VCaP (cell line): ENCODE measurements at regions not wholly inside any gene's neighbourhood (a gene's known extent, or its start where the extent isn't known, plus 50 kb on each side); places are given as distances from the start of the nearest gene placed in this dataset.

Source experiments
- H3K27ac ChIP-seq: fragments of 450-650 bp; 2 replicates; pipeline ENCODE4 v1.5.1; 2017
- TF ChIP-seq, protein P1 (sequence below): fragments of 450-650 bp; conservative IDR thresholded peaks from 2 replicates; pipeline ENCODE4 v1.5.1; 2017; ENCODE audit warnings: mild to moderate bottlenecking, moderate library complexity

DNA sequence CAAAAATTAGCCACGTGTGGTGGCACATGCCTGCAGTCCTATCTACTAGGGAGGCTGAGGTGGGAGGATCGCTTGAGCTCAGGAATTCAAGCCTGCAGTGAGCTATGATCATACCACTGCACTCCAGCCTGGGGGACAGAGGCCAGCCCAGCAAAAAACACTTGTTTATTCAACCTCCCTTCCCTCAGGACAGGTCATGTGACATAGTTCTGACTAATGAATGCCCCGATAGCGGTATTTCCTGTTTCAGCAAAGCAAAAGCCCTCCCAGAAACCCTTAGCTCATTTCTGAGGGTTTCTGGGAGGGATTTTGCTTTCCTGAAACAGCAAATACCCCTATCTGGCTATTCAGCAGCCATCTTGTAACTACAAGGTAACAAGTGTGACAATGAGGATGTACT is 157.1 kb downstream of the GATA3 start:
- no peak overlapping the region for H3K27ac ChIP-seq
- TF ChIP-seq, protein P1, sequence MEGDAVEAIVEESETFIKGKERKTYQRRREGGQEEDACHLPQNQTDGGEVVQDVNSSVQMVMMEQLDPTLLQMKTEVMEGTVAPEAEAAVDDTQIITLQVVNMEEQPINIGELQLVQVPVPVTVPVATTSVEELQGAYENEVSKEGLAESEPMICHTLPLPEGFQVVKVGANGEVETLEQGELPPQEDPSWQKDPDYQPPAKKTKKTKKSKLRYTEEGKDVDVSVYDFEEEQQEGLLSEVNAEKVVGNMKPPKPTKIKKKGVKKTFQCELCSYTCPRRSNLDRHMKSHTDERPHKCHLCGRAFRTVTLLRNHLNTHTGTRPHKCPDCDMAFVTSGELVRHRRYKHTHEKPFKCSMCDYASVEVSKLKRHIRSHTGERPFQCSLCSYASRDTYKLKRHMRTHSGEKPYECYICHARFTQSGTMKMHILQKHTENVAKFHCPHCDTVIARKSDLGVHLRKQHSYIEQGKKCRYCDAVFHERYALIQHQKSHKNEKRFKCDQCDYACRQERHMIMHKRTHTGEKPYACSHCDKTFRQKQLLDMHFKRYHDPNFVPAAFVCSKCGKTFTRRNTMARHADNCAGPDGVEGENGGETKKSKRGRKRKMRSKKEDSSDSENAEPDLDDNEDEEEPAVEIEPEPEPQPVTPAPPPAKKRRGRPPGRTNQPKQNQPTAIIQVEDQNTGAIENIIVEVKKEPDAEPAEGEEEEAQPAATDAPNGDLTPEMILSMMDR: no peak

DNA sequence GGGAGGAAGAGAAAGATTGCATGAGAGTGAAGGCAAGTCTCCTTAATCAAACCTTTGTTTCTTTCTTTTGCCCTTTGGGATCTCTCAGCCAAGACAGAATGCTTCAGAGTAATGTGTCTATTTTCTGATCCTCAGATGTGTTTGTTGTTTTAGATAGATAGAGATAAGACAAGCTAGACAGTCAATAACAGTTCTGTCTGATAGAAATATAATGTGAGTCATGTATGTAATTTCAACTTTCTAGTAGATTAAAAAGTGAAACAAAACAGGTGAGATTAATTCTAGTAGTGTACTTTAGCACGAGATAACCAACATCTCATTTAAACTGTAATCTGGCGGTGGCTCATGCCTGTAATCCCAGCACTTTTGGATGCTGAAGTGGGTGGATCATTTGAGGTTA is 159.2 kb downstream of the GATA3 start:
- TF ChIP-seq, protein P1: no peak
- H3K27ac ChIP-seq: no peak overlapping the region

DNA sequence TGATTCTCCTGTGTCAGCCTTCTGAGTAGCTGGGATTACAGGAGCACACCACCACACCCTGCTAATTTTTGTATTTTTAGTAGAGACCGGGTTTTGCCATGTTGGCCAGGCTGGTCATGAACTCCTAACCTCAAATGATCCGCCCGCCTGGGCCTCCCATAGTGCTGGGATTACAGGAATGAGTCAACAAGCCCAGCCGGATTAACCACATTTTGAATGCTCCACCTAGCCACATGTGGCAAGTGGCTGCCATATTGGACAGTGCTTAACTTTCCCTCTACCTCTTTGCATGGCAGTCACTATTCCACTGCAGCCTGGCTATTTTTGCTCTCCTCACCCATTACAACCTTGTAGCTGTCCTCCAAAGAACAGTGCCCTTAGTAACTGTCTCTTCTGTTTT is 160.1 kb downstream of the GATA3 start:
- TF ChIP-seq, protein P1: no peak

DNA sequence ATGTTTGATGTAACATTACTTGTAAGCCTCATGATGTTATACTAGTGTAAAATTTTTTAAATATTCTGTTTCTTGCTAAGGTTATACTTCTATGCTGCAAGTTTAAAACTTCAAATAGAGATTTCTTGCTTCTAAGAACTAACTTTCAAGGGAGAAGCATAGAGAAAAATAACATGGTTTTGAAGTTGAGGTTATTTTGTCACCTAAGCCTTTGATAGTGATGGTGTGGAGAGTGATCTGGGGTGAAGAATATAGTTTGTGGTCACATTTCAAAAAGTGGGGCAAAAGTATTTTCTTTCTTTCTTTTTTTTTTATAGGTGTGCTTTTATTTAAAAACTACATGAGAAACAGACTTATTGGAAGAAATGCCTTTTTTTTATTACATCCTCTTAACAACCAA is 162.4 kb downstream of the GATA3 start:
- TF ChIP-seq, protein P1: no peak
- peak overlapping the region; percentile 61; the same call in 1 of the 2 replicates for H3K27ac ChIP-seq

More for the DNA sequence above, 160.1 kb downstream of the GATA3 start:
- peak overlapping the region; percentile 61 for H3K27ac ChIP-seq

DNA sequence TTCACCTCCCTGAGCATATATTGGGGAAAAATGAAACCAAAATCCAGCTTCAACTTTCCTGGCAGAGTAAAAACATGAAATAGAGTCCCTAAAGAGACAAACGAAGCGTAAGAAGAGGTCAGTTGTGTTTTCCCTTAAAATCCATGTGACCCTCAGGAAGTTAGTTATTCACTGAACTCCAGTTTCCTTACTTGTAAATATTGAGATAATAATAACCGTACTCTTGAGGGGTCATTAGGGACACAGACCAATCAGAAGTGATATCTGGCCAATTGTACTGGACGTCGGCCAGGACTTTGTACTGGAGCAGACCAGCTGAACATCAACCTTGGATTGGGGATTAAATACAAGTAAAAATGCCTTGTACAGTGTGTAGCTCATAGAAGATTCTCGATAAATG is 167.0 kb downstream of the GATA3 start:
- TF ChIP-seq, protein P1: no peak
- no peak overlapping the region for H3K27ac ChIP-seq

DNA sequence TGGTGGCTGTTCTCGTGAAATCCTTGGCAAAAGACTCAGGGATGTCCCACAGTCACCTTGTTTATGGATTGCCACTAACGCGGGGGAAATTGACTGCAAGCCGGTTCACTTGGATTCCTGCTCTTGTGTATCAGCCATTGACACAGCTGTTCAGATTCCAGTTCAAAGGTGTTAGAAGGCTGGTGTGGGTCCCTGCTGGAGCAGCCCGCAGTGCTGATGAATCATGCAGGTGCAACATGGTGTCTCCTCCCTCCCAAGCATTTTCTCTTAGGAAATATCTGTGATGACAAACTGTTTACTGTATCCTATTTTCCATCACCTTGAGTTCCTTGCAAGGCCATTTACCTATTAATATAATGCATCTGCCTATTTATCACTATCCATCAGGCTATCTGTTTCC is 170.1 kb downstream of the GATA3 start:
- TF ChIP-seq, protein P1: no peak
- H3K27ac ChIP-seq: no peak overlapping the region

DNA sequence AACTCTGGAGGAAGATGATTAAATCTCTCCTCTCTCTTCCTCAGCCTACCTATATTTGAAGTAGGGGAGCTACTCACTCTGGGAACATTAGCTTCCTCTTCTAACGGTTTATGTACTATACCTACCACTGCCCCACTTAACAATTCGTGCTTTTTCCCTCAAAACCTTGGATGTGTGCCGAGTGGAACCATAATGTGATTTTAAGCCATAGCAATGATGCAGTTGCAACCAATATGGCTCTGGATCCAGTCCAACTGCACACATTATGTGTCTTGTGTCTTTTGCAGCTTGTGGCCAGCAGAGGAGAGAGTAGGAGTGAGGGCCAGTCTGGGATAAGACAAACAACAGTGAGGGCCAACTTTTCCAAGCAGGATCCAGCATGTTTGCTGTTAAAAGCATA is 170.7 kb downstream of the GATA3 start:
- no peak overlapping the region for H3K27ac ChIP-seq
- TF ChIP-seq, protein P1: no peak

DNA sequence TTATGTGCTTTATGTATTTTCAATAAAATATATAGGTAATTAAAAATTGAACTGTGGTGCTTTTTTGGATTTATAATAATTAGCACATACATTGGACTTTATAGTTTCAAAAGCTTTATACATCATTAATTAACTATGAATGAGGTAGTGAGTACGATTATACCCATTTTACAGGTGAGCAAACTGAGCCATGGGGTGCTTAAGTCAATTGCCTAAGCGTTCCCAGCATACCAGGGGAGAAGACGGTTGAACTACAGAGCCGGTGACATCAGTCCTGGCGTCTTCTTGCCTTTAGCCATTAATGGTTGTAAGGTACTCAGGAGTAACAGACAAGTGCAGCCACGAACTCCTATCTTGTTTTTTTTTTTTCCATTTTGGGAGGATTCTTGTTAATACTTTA is 172.8 kb downstream of the GATA3 start:
- TF ChIP-seq, protein P1: no peak
- no peak overlapping the region for H3K27ac ChIP-seq
